ENCODE measurements at regions not wholly inside any gene's neighbourhood (a gene's known extent, or its start where the extent isn't known, plus 50 kb on each side); places are given as distances from the start of the nearest gene placed in this dataset.

DNA sequence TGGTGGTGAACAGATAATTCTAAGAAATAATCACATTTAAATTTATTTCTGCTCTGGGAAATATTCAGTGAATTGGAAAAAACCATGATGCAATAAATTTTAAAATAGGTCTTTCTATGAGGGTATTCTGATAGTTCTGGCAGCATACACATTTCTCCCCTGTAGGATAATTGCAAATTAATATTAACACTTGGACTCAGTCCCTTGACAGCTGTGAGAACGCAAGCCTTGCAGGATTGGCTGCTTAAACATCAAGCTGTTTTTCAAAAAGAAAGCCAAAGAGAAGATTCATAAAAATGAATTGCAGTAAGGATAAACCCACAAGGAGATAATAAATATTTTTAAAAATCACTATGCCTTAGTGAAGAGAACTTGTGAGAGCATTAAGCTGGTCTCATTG, 180.0 kb downstream of the MTRR start:
- TF ChIP-seq CTCF (IDR thresholded peaks at IDR 0.05; ENCODE audit: insufficient read depth, low read length, poor library complexity, severe bottlenecking) (no peak), EZH2phosphoT487 (conservative IDR thresholded peaks at IDR 0.05; ENCODE audit: low read length) (no peak)
